ENCODE measurements at regions not wholly inside any gene's neighbourhood (a gene's known extent, or its start where the extent isn't known, plus 50 kb on each side); places are given as distances from the start of the nearest gene placed in this dataset.

GRCh38 chr3:74302969-74303368 lies 311.5 kb downstream of the CNTN3 start:
- 0% methylated on average over 1 of the region's 1 CpG for WGBS (ENCODE audit: insufficient coverage, insufficient replicate concordance, low lambda C conversion rate, missing lambda C conversion rate)
- TF ChIP-seq ZBTB33 (IDR thresholded peaks at IDR 0.05) (no peak), BCL11A (IDR thresholded peaks at IDR 0.05; ENCODE audit: low read depth, low read length) (no peak), ZBTB4 (CRISPR knock-in tag; IDR thresholded peaks at IDR 0.05) (no peak), WRNIP1 (IDR thresholded peaks at IDR 0.05; ENCODE audit: borderline replicate concordance, low read depth, low read length) (no peak), GATAD2B (conservative IDR thresholded peaks at IDR 0.05; ENCODE audit: low read depth) (no peak), TCF12 (IDR thresholded peaks at IDR 0.05; ENCODE audit: low read depth, low read length) (no peak), PKNOX1 (IDR thresholded peaks at IDR 0.05) (no peak), RB1 (IDR thresholded peaks at IDR 0.05; ENCODE audit: borderline replicate concordance) (no peak), ATF3 (IDR thresholded peaks at IDR 0.05; ENCODE audit: borderline replicate concordance, extremely low read depth, low read depth, low read length) (no peak), BMI1 (IDR thresholded peaks at IDR 0.05; ENCODE audit: borderline replicate concordance) (no peak)
- TF ChIP-seq, protein P1, sequence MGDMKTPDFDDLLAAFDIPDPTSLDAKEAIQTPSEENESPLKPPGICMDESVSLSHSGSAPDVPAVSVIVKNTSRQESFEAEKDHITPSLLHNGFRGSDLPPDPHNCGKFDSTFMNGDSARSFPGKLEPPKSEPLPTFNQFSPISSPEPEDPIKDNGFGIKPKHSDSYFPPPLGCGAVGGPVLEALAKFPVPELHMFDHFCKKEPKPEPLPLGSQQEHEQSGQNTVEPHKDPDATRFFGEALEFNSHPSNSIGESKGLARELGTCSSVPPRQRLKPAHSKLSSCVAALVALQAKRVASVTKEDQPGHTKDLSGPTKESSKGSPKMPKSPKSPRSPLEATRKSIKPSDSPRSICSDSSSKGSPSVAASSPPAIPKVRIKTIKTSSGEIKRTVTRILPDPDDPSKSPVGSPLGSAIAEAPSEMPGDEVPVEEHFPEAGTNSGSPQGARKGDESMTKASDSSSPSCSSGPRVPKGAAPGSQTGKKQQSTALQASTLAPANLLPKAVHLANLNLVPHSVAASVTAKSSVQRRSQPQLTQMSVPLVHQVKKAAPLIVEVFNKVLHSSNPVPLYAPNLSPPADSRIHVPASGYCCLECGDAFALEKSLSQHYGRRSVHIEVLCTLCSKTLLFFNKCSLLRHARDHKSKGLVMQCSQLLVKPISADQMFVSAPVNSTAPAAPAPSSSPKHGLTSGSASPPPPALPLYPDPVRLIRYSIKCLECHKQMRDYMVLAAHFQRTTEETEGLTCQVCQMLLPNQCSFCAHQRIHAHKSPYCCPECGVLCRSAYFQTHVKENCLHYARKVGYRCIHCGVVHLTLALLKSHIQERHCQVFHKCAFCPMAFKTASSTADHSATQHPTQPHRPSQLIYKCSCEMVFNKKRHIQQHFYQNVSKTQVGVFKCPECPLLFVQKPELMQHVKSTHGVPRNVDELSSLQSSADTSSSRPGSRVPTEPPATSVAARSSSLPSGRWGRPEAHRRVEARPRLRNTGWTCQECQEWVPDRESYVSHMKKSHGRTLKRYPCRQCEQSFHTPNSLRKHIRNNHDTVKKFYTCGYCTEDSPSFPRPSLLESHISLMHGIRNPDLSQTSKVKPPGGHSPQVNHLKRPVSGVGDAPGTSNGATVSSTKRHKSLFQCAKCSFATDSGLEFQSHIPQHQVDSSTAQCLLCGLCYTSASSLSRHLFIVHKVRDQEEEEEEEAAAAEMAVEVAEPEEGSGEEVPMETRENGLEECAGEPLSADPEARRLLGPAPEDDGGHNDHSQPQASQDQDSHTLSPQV (IDR thresholded peaks at IDR 0.05), result no peak
- TF ChIP-seq, protein P2, sequence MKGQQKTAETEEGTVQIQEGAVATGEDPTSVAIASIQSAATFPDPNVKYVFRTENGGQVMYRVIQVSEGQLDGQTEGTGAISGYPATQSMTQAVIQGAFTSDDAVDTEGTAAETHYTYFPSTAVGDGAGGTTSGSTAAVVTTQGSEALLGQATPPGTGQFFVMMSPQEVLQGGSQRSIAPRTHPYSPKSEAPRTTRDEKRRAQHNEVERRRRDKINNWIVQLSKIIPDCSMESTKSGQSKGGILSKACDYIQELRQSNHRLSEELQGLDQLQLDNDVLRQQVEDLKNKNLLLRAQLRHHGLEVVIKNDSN (IDR thresholded peaks at IDR 0.05; ENCODE audit: borderline replicate concordance, extremely low read length, insufficient read depth, low read depth, low read length), result no peak

More at GRCh38 chr3:74302969-74303368, 311.5 kb downstream of the CNTN3 start:
- ChIA-PET SMC1A (ENCODE audit: uncharacterized antibody, unreplicated experiment) (interaction anchor here (1.0 kb wide), 1 partner anchor 35 kb away, joined by 3 read pairs; no protein-coding TSS in a partner anchor), POLR2A (no interaction called here), RAD21 (ENCODE audit: unreplicated experiment) (no interaction called here), CTCF (no interaction called here)
- in situ Hi-C loops (cut with MboI), result no loop called here
- H3K36me3 ChIP-seq (ENCODE audit: control insufficient read depth in 2 of 2, insufficient read depth in 2 of 2, low read length in 1 of 2), result no peaks in the 10 kb centered on the region
- ATAC-seq (no peak), DNase-seq (ENCODE audit: low read depth, low spot score) (no peak), FAIRE-seq (no peak)
- no peak overlapping the region for H3K4me2 ChIP-seq (ENCODE audit: control insufficient read depth, insufficient read depth)
- H4K20me1 ChIP-seq (ENCODE audit: control insufficient read depth, insufficient read depth), result no peaks in the 10 kb centered on the region
- no peak overlapping the region for H3K4me3 ChIP-seq
- no TSS peak for BruUV-seq (replicated peaks)
- H3K4me1 ChIP-seq (ENCODE audit: control insufficient read depth, insufficient read depth, low read length), result no peaks in the 10 kb centered on the region
- intact Hi-C loops (cut with micrococcal nuclease; ENCODE audit: unreplicated experiment), result no loop called here
- H3K9ac ChIP-seq (ENCODE audit: control insufficient read depth, insufficient read depth, low read length), result no peak overlapping the region
- no peaks in the 10 kb centered on the region for H3K9me3 ChIP-seq (replicated peaks; ENCODE audit: control insufficient read depth, insufficient read depth, low read length)
- H2AFZ ChIP-seq (ENCODE audit: control insufficient read depth, low read depth, low read length), result no peak overlapping the region
- no peaks in the 10 kb centered on the region for H3K79me2 ChIP-seq (ENCODE audit: control insufficient read depth, insufficient read depth, low read length)
- H3K27ac ChIP-seq (ENCODE audit: control insufficient read depth, insufficient read depth), result no peak overlapping the region
- H3K27me3 ChIP-seq (replicated peaks in 1 of 2; ENCODE audit: control insufficient read depth in 2 of 2, insufficient read depth in 2 of 2, low read length in 1 of 2), result no peaks in the 10 kb centered on the region

Measured in GM12878 (cell line).